ENCODE measurements at regions not wholly inside any gene's neighbourhood (a gene's known extent, or its start where the extent isn't known, plus 50 kb on each side); places are given as distances from the start of the nearest gene placed in this dataset.

- DNase-seq (ENCODE audit: low read depth) = peak; percentile 2
Measured at GRCh38 chr6:91299544-91300491, 712.9 kb upstream of the MAP3K7 start.

GRCh38 chr6:91298543-91299145, 711.8 kb upstream of the MAP3K7 start:
- no peak for DNase-seq (ENCODE audit: low read depth)

GRCh38 chr6:91293395-91293794, 706.5 kb upstream of the MAP3K7 start:
- no peak for DNase-seq (ENCODE audit: low read depth)

GRCh38 chr6:91291071-91291470, 704.2 kb upstream of the MAP3K7 start:
- peak; percentile 0 for DNase-seq (ENCODE audit: low read depth)

- no peak for DNase-seq (ENCODE audit: low read depth)
Measured at GRCh38 chr6:91288741-91289140, 701.9 kb upstream of the MAP3K7 start.

GRCh38 chr6:91281901-91282300, 695.0 kb upstream of the MAP3K7 start:
- DNase-seq (ENCODE audit: low read depth) = no peak

- no peak for DNase-seq (ENCODE audit: low read depth)
Measured at GRCh38 chr6:91280494-91280830, 693.6 kb upstream of the MAP3K7 start.

- no peak for DNase-seq (ENCODE audit: low read depth)
Measured at GRCh38 chr6:91279740-91280493, 693.0 kb upstream of the MAP3K7 start.

- DNase-seq (ENCODE audit: low read depth) = no peak
Measured at GRCh38 chr6:91278416-91278815, 691.5 kb upstream of the MAP3K7 start.

GRCh38 chr6:91276315-91276714, 689.4 kb upstream of the MAP3K7 start:
- no peak for DNase-seq (ENCODE audit: low read depth)

GRCh38 chr6:91273729-91274128, 686.9 kb upstream of the MAP3K7 start:
- no peak for DNase-seq (ENCODE audit: low read depth)

GRCh38 chr6:91271807-91272206, 684.9 kb upstream of the MAP3K7 start:
- no peak for DNase-seq (ENCODE audit: low read depth)

- no peak for DNase-seq (ENCODE audit: low read depth)
Measured at GRCh38 chr6:91268941-91269340, 682.1 kb upstream of the MAP3K7 start.

GRCh38 chr6:91267246-91267645, 680.4 kb upstream of the MAP3K7 start:
- DNase-seq (ENCODE audit: low read depth) = no peak

GRCh38 chr6:91266156-91266555, 679.3 kb upstream of the MAP3K7 start:
- DNase-seq (ENCODE audit: low read depth) = no peak

- no peak for DNase-seq (ENCODE audit: low read depth)
Measured at GRCh38 chr6:91243436-91243835, 656.6 kb upstream of the MAP3K7 start.

GRCh38 chr6:91242614-91242949, 655.7 kb upstream of the MAP3K7 start:
- no peak for DNase-seq (ENCODE audit: low read depth)

- DNase-seq (ENCODE audit: low read depth) = no peak
Measured at GRCh38 chr6:91241946-91242613, 655.2 kb upstream of the MAP3K7 start.

- no peak for DNase-seq (ENCODE audit: low read depth)
Measured at GRCh38 chr6:91240878-91241603, 654.2 kb upstream of the MAP3K7 start.

- no peak for DNase-seq (ENCODE audit: low read depth)
Measured at GRCh38 chr6:91221072-91221720, 634.3 kb upstream of the MAP3K7 start.
